ENCODE measurements at regions not wholly inside any gene's neighbourhood (a gene's known extent, or its start where the extent isn't known, plus 50 kb on each side); places are given as distances from the start of the nearest gene placed in this dataset.

DNA sequence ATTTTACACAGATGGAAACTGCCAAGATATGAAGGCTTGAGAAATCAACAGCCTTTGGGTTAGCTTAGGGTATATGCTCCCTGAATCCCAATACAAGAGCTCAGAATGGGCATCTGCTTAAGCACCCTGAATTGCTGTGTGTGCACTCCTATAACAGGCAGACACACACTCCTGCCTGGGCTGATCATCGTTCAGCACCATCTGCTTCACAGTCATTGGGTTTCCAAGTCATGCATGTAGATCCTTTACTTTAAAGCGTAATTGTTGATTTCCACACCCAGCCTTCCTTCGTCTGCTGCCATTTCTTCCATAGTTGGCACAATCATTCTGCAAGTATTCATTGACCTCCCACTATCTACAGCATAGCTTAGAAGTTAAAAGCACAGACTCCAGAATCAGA is 263.5 kb downstream of the CBLN4 start:
- TF ChIP-seq, protein P1, sequence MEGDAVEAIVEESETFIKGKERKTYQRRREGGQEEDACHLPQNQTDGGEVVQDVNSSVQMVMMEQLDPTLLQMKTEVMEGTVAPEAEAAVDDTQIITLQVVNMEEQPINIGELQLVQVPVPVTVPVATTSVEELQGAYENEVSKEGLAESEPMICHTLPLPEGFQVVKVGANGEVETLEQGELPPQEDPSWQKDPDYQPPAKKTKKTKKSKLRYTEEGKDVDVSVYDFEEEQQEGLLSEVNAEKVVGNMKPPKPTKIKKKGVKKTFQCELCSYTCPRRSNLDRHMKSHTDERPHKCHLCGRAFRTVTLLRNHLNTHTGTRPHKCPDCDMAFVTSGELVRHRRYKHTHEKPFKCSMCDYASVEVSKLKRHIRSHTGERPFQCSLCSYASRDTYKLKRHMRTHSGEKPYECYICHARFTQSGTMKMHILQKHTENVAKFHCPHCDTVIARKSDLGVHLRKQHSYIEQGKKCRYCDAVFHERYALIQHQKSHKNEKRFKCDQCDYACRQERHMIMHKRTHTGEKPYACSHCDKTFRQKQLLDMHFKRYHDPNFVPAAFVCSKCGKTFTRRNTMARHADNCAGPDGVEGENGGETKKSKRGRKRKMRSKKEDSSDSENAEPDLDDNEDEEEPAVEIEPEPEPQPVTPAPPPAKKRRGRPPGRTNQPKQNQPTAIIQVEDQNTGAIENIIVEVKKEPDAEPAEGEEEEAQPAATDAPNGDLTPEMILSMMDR (conservative IDR thresholded peaks at IDR 0.05) = no peak
- no peak overlapping the region for H3K27ac ChIP-seq

DNA sequence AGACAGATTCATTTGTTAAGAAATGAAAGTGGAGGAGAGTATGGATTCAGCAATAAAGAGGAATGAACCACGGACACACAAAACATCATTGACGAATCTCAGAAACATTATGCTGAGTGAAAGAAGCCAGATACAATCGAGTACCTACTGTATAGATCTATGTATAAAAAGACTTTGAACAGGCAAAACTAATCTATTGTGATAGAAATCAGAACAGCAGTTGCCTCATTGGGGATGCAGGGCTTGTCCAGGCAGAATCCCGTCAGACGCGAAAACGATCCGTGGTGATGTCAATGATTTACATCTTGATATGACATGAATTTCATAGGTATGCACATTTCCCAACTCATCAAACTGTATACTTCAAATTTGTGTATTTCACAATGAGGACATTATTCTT is 265.2 kb downstream of the CBLN4 start:
- no peak overlapping the region for H3K27ac ChIP-seq
- TF ChIP-seq, protein P1 (conservative IDR thresholded peaks at IDR 0.05) = no peak

DNA sequence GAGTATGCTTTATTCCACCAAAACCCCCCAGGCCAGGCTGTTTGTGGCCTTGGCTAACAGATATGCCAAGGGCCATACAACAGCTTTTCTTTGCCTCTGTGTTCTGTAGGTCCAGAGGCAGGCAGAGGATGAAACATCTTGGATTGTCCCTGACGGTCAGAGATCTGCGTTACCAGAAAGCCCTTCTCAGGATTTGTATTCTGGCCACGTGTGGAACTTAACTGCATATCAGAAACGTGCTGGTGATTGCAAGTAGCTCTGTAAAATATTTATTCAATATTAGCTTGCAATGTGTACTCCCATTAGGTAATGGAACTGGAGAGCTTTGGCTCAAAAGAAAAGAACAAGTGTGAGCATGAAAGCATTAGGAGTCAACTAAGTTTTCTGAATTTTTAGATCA is 275.0 kb downstream of the CBLN4 start:
- H3K27ac ChIP-seq = no peak overlapping the region
- TF ChIP-seq, protein P1 (conservative IDR thresholded peaks at IDR 0.05) = no peak

DNA sequence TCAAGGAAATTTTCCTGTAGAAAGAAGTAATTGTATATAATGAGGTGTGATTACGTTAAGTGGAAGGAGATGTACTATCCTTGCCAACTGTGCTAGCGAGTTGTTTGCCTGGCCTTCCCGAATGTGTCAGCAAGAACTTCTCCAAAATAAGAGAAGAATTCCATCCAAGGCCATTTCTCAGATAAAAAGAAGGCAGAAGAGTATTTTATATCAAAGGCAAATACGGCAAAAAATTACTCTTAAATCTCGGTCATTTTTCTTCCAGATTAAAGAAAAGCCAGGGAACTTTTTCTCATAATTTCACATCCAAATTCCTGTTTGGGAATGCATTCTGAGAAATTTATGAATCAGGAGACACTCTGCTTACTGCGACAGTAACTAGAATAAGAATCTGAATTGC is 290.6 kb downstream of the CBLN4 start:
- TF ChIP-seq, protein P1 (conservative IDR thresholded peaks at IDR 0.05) = no peak
- H3K27ac ChIP-seq = no peak overlapping the region

DNA sequence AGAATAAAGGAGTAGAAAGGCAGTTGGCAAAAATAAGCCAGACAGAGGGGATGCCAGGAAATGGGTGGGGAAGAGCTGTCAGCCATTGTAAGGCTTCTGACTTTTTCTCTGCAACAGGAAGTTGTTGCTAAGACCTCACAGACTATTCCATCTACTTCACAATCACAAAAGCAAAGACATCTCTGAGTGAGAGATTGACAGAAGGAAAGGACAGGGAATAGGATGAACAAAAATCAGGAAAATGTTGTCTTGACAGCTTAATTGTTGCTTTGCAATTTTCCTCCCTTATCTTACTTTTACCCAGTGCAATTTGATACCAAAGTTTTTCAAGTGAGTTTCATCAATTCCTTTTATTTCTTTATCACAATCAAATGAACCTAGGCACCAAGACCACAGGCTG is 291.2 kb downstream of the CBLN4 start:
- H3K27ac ChIP-seq = no peak overlapping the region
- TF ChIP-seq, protein P1 (conservative IDR thresholded peaks at IDR 0.05) = no peak

DNA sequence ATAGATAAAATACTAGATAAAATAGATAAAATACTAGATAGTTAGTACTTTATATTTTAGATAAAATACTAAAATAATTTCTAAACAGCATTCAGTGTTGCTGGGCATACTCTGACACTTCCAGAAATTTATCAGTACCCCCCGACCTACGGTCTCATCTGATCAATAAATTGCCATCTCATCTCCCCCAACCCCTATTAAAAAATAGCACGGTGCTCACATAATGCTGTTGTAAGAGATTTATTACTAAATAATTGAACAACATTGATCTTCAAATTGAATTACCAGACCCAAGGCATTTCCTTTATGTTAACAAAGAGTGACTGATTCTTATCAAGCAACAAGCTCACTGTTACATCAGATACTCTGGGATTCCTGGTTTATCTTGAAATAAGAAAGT is 300.9 kb downstream of the CBLN4 start:
- TF ChIP-seq, protein P1 (conservative IDR thresholded peaks at IDR 0.05) = no peak

DNA sequence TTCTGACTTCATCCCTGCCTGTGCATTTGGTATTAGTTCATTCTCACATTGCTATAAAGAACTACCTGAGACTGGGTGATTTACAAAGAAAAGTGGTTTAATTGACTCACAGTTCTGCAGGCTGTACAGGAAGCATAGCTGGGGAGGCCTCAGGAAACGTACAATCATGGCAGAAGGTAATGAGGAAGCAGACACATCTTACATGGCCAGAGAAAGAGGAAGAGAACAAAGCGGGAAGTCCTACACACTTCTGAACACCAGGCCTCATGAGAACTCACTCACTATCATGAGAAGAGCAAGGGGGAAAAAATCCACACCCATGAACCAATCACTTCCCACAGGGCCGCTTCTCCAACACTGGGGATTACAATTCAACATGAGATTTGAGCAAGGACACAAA is 303.9 kb downstream of the CBLN4 start:
- TF ChIP-seq, protein P1 (conservative IDR thresholded peaks at IDR 0.05) = no peak
- no peak overlapping the region for H3K27ac ChIP-seq

More for the DNA sequence above, 300.9 kb downstream of the CBLN4 start:
- no peak overlapping the region for H3K27ac ChIP-seq

DNA sequence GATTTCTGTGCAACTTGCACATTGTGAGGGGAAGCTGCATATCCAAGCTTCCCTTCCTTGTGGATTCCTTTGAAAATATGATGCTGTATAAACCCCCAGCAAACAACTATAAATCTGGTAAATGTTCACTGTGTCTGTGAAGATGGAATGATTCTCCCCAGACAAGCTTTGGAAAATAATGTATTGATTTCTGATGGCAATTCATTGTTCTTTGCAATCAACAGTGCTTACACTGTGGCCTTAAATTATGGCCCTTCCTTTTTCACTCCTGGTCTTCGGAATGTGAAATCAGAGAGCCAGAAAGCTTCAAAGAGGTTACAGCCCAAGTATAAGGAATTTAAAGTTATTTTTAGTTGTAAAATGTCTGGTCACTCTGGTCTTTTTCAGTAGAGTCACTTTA is 308.8 kb downstream of the CBLN4 start:
- TF ChIP-seq, protein P1 (conservative IDR thresholded peaks at IDR 0.05) = no peak
- no peak overlapping the region for H3K27ac ChIP-seq
